NAMALWA (cell line): ENCODE measurements at regions not wholly inside any gene's neighbourhood (a gene's known extent, or its start where the extent isn't known, plus 50 kb on each side); places are given as distances from the start of the nearest gene placed in this dataset.
A peak's percentile ranks its signal among the peaks of the same experiment; 100 is the strongest.

ENCODE experiments used
- DNase-seq: peaks from one replicate; pipeline ENCODE4 v3.0.0-alpha.2; 2015; ENCODE audit warnings: low spot score

- no peak for DNase-seq
Observed at GRCh38 chr12:30874455-30875321, 51.9 kb upstream of the TSPAN11 start.

- no peak for DNase-seq
Observed at GRCh38 chr12:30870491-30871265, 55.9 kb upstream of the TSPAN11 start.

- DNase-seq: no peak
Observed at GRCh38 chr12:30867415-30867814, 59.1 kb upstream of the TSPAN11 start.

GRCh38 chr12:30866256-30866655 lies 60.3 kb upstream of the TSPAN11 start:
- no peak for DNase-seq

GRCh38 chr12:30863839-30864238 lies 62.7 kb upstream of the TSPAN11 start:
- DNase-seq: no peak

GRCh38 chr12:30862486-30862885 lies 64.1 kb upstream of the TSPAN11 start:
- DNase-seq: no peak

- no peak for DNase-seq
Observed at GRCh38 chr12:30859226-30859625, 67.3 kb upstream of the TSPAN11 start.

- DNase-seq: no peak
Observed at GRCh38 chr12:30858471-30858870, 68.1 kb upstream of the TSPAN11 start.

GRCh38 chr12:30853561-30854133 lies 72.9 kb upstream of the TSPAN11 start:
- DNase-seq: no peak

GRCh38 chr12:30850684-30851083 lies 75.9 kb upstream of the TSPAN11 start:
- no peak for DNase-seq

GRCh38 chr12:30847259-30847658 lies 79.3 kb upstream of the TSPAN11 start:
- peak; percentile 91 for DNase-seq

GRCh38 chr12:30846776-30847175 lies 79.8 kb upstream of the TSPAN11 start:
- no peak for DNase-seq

- no peak for DNase-seq
Observed at GRCh38 chr12:30845676-30846075, 80.9 kb upstream of the TSPAN11 start.

GRCh38 chr12:30843211-30843610 lies 83.3 kb upstream of the TSPAN11 start:
- DNase-seq: no peak

- DNase-seq: no peak
Observed at GRCh38 chr12:30840715-30841114, 85.8 kb upstream of the TSPAN11 start.

- DNase-seq: no peak
Observed at GRCh38 chr12:30839643-30840220, 85.0 kb upstream of the CAPRIN2 start.

- DNase-seq: no peak
Observed at GRCh38 chr12:30837595-30837994, 82.8 kb upstream of the CAPRIN2 start.

GRCh38 chr12:30836656-30837445 lies 82.1 kb upstream of the CAPRIN2 start:
- DNase-seq: no peak

GRCh38 chr12:30835216-30835615 lies 80.5 kb upstream of the CAPRIN2 start:
- DNase-seq: no peak

- DNase-seq: no peak
Observed at GRCh38 chr12:30830751-30831150, 76.0 kb upstream of the CAPRIN2 start.

GRCh38 chr12:30829876-30830275 lies 75.1 kb upstream of the CAPRIN2 start:
- no peak for DNase-seq

- DNase-seq: no peak
Observed at GRCh38 chr12:30828686-30829085, 73.9 kb upstream of the CAPRIN2 start.
